Upper lobe of left lung (tissue), 4 donors: ENCODE measurements at regions not wholly inside any gene's neighbourhood (a gene's known extent, or its start where the extent isn't known, plus 50 kb on each side); places are given as distances from the start of the nearest gene placed in this dataset.

Experiments used
- CTCF ChIP-seq, 6 experiments: fragments of 450-650 bp in 4 of 6; fragments of 200-600 bp in 2 of 6; sonication (generic) in 2 of 6; IDR thresholded peaks; one replicate each; pipeline ENCODE4 v1.5.1; 2016 to 2019; ENCODE audit warnings: antibody characterized with exemption in 6 of 6
- EP300 ChIP-seq, 4 donors: sonication (generic); formaldehyde crosslinking; IDR thresholded peaks; one replicate each; pipeline ENCODE4 v1.5.1; 2017; ENCODE audit warnings: antibody characterized with exemption in 4 of 4, control low read depth in 2 of 4
- POLR2A ChIP-seq, 4 donors: fragments of 450-650 bp; IDR thresholded peaks; one replicate each; pipeline ENCODE4 v1.5.1; 2016 to 2017; ENCODE audit warnings: antibody characterized with exemption in 4 of 4, mild to moderate bottlenecking in 2 of 4

GRCh38 chr3:193992425-193993037, 143.4 kb upstream of the HES1 start:
- TF ChIP-seq CTCF (IDR thresholded peaks at IDR 0.05) = no peak
- no peak for TF ChIP-seq EP300 (IDR thresholded peaks at IDR 0.05)
- no peak for TF ChIP-seq POLR2A (IDR thresholded peaks at IDR 0.05)
